HepG2 (cell line): ENCODE measurements at regions not wholly inside any gene's neighbourhood (a gene's known extent, or its start where the extent isn't known, plus 50 kb on each side); places are given as distances from the start of the nearest gene placed in this dataset.

ENCODE experiments used
- ATAC-seq: fragments of 200-7000 bp; cut with Tn5 transposase; 3 replicates; pipeline ENCODE4 v1.9.1; 2020; ENCODE audit warnings: mild to moderate bottlenecking, moderate library complexity
- BruUV-seq: library from RNA; stranded (reverse); fragments of 400-500 nt; replicated peaks from 2 replicates; lab custom pipeline; 2021; lab: Mats Ljungman, UMichigan
- CTCF ChIA-PET: fragments of 300-600 bp; formaldehyde crosslinking; extraction: SDS; loops from one replicate; lab custom pipeline; 2021; ENCODE audit warnings: low total read pairs, inconsistent platforms, low intra/inter-chr PET ratio; lab: Yijun Ruan, JAX
- POLR2A ChIA-PET: fragments of 350-600 bp; sonication (Branson Sonifier 250); formaldehyde crosslinking; loops from one replicate; lab custom pipeline; 2020; ENCODE audit warnings: antibody characterized with exemption, inconsistent platforms; lab: Yijun Ruan, JAX
- DNase-seq: peaks from one replicate; pipeline ENCODE4 v3.0.0-alpha.2; 2015; ENCODE audit warnings: low spot score
- FAIRE-seq: peaks from 3 replicates; lab custom pipeline; 2011; peaks lifted over from hg19 to GRCh38; lab: Jason Lieb, UNC
- H2AFZ ChIP-seq: one replicate; pipeline ENCODE4 v1.6.1; 2011; ENCODE audit warnings: low read length, inconsistent platforms
- H3K27ac ChIP-seq: fragments of 300-600 bp; 3 replicates; pipeline ENCODE4 v1.8.0; 2011; ENCODE audit warnings: mixed run types, mild to moderate bottlenecking, mixed read lengths, low read length, inconsistent platforms; ENCODE audit not compliant: insufficient read depth; ENCODE audit errors: extremely low read length
- H3K27me3 ChIP-seq, 2 experiments: fragments of 200-600 bp in 1 of 2; 2 replicates in 1 of 2; 3 replicates in 1 of 2; pipeline versions ENCODE4 v1.6.0 to v1.8.0; 2011; ENCODE audit warnings: low read length in 2 of 2, mild to moderate bottlenecking in 2 of 2, moderate library complexity in 2 of 2, inconsistent platforms in 1 of 2; ENCODE audit not compliant: insufficient read depth in 2 of 2, control insufficient read depth in 1 of 2
- H3K36me3 ChIP-seq, 2 experiments: fragments of 200-600 bp in 1 of 2; replicated peaks in 1 of 2; 2 replicates in 1 of 2; 3 replicates in 1 of 2; pipeline versions ENCODE4 v1.5.1 to v1.8.0; 2011; ENCODE audit warnings: low read length in 2 of 2, inconsistent platforms in 1 of 2; ENCODE audit not compliant: insufficient read depth in 2 of 2, control insufficient read depth in 1 of 2
- H3K4me1 ChIP-seq: 2 replicates; pipeline ENCODE4 v1.5.1; 2012; ENCODE audit warnings: low read length, inconsistent platforms; ENCODE audit not compliant: insufficient read depth
- H3K4me2 ChIP-seq: 2 replicates; pipeline ENCODE4 v1.6.0; 2011; ENCODE audit warnings: low read depth, low read length, inconsistent platforms
- H3K4me3 ChIP-seq, 3 experiments: fragments of 200-600 bp in 1 of 3; sonication (generic), shearing (Covaris generic) in 1 of 3; replicated peaks in 1 of 3; 2 replicates each; pipeline ENCODE4 v1.5.1; 2011 to 2016; ENCODE audit warnings: low read length in 3 of 3, inconsistent platforms in 2 of 3, low read depth in 2 of 3, mild to moderate bottlenecking in 2 of 3, control low read depth in 1 of 3, mixed read lengths in 1 of 3; ENCODE audit not compliant: insufficient read depth in 1 of 3
- H3K79me2 ChIP-seq: one replicate; pipeline ENCODE4 v1.6.1; 2011; ENCODE audit warnings: low read length, inconsistent platforms; ENCODE audit not compliant: insufficient read depth
- H3K9ac ChIP-seq: 2 replicates; pipeline ENCODE4 v1.6.0; 2011; ENCODE audit warnings: mild to moderate bottlenecking, low read depth, low read length, inconsistent platforms; ENCODE audit not compliant: insufficient read depth
- H3K9me3 ChIP-seq: 2 replicates; pipeline ENCODE4 v1.5.1; 2012; ENCODE audit warnings: mild to moderate bottlenecking, low read length
- H4K20me1 ChIP-seq: 2 replicates; pipeline ENCODE4 v1.6.0; 2011; ENCODE audit warnings: inconsistent platforms, mild to moderate bottlenecking, low read length, moderate library complexity; ENCODE audit not compliant: insufficient read depth
- BCL3 ChIP-seq: sonication (generic); formaldehyde crosslinking; IDR thresholded peaks from 2 replicates; pipeline ENCODE4 v1.5.1; 2020; ENCODE audit warnings: mild to moderate bottlenecking, missing genetic modification reagents, moderate library complexity
- DNMT3B ChIP-seq: conservative IDR thresholded peaks from 2 replicates; pipeline ENCODE4 v1.6.1; 2016; ENCODE audit warnings: missing biosample characterization, control low read depth
- ELF3 ChIP-seq: IDR thresholded peaks from 2 replicates; pipeline ENCODE4 v1.6.1; 2016; ENCODE audit warnings: missing genetic modification reagents, missing compliant biosample characterization
- GATA4 ChIP-seq: sonication (generic); IDR thresholded peaks from 2 replicates; pipeline ENCODE4 v1.6.1; 2016; ENCODE audit warnings: antibody characterized with exemption, low read depth, borderline replicate concordance
- MIER2 ChIP-seq: IDR thresholded peaks from 2 replicates; pipeline ENCODE4 v1.6.1; 2016; ENCODE audit warnings: missing biosample characterization, missing genetic modification reagents
- MXD3 ChIP-seq: IDR thresholded peaks from 2 replicates; pipeline ENCODE4 v1.6.1; 2016; ENCODE audit warnings: mild to moderate bottlenecking, missing biosample characterization, missing genetic modification reagents
- NCOA1 ChIP-seq: sonication (generic); formaldehyde crosslinking; IDR thresholded peaks from 2 replicates; pipeline ENCODE4 v1.9.0; 2021; ENCODE audit warnings: missing genetic modification reagents
- PLRG1 ChIP-seq: fragments of 450-650 bp; conservative IDR thresholded peaks from 2 replicates; pipeline ENCODE4 v1.6.1; 2016
- RFX3 ChIP-seq: IDR thresholded peaks from 2 replicates; pipeline ENCODE4 v1.6.1; 2016; ENCODE audit warnings: missing biosample characterization, missing genetic modification reagents
- SAP130 ChIP-seq: IDR thresholded peaks from 2 replicates; pipeline ENCODE4 v1.6.1; 2016; ENCODE audit warnings: low read depth
- SRY ChIP-seq: sonication (generic); formaldehyde crosslinking; IDR thresholded peaks from 2 replicates; pipeline ENCODE4 v1.8.0; 2022; ENCODE audit warnings: mild to moderate bottlenecking, missing genetic modification reagents
- SSRP1 ChIP-seq: IDR thresholded peaks from 2 replicates; pipeline ENCODE4 v1.6.1; 2016; ENCODE audit warnings: control low read depth
- THAP11 ChIP-seq: IDR thresholded peaks from 2 replicates; pipeline ENCODE4 v1.6.1; 2016; ENCODE audit warnings: missing biosample characterization, missing genetic modification reagents
- ZFP90 ChIP-seq: sonication (generic); formaldehyde crosslinking; IDR thresholded peaks from 2 replicates; pipeline ENCODE4 v1.8.0; 2022; ENCODE audit warnings: missing genetic modification reagents, mild to moderate bottlenecking, inconsistent platforms, borderline replicate concordance
- ZNF280B ChIP-seq: sonication (generic); formaldehyde crosslinking; IDR thresholded peaks from 2 replicates; pipeline ENCODE4 v1.5.0; 2020; ENCODE audit warnings: missing genetic modification reagents, mild to moderate bottlenecking, borderline replicate concordance
- ZNF672 ChIP-seq: sonication (generic); formaldehyde crosslinking; IDR thresholded peaks from 2 replicates; pipeline ENCODE4 v1.8.1; 2022; ENCODE audit warnings: missing genetic modification reagents
- ZNF781 ChIP-seq: sonication (generic); formaldehyde crosslinking; IDR thresholded peaks from 2 replicates; pipeline ENCODE4 v1.5.1; 2020; ENCODE audit warnings: borderline replicate concordance, mild to moderate bottlenecking, missing genetic modification reagents; ENCODE audit errors: not compliant biosample characterization
- WGBS: methylation state at CpG from one replicate; pipeline ENCODE4 v1.1.6; 2017; ENCODE audit warnings: low lambda C conversion rate; 5-methylcytosine and 5-hydroxymethylcytosine counted together
- in situ Hi-C: cut with HindIII; loops from 2 replicates; pipeline ENCODE4 v1.10.0; 2017; ENCODE audit warnings: low pct_unique_long_range_greater_than_20kb; ENCODE audit not compliant: extremely low pct_ligation_motif_present
- intact Hi-C: fragments of 100-400 bp; cut with micrococcal nuclease; formaldehyde crosslinking; loops from one replicate; pipeline ENCODE4 v1.10.0; 2022; ENCODE audit not compliant: unreplicated experiment

- H3K4me2 ChIP-seq = no peak overlapping the region
- no TSS peak for BruUV-seq
- no peak for FAIRE-seq
- H2AFZ ChIP-seq = no peak overlapping the region
- ChIA-PET POLR2A (no interaction called here), CTCF (no interaction called here)
- no peaks in the 10 kb centered on the region for H3K9me3 ChIP-seq
- in situ Hi-C loops = no loop called here
- intact Hi-C loops = no loop called here
- WGBS = 34% methylated on average over 3 of the region's 3 CpGs
- H3K9ac ChIP-seq = no peak overlapping the region
- no peak for DNase-seq
- H3K4me3 ChIP-seq = no peak overlapping the region
- H3K27me3 ChIP-seq = peaks cover 2 to 31% of the 10 kb centered on the region in 2 experiments; a peak in 3 of 5 replicates
- no peaks in the 10 kb centered on the region for H3K36me3 ChIP-seq
- H3K4me1 ChIP-seq = no peaks in the 10 kb centered on the region
- H3K27ac ChIP-seq = no peak overlapping the region
- H4K20me1 ChIP-seq = no peaks in the 10 kb centered on the region
- TF ChIP-seq DNMT3B (CRISPR knock-in tag) (no peak), THAP11 (CRISPR knock-in tag) (no peak), ZFP90 (CRISPR knock-in tag) (no peak), GATA4 (no peak), ELF3 (CRISPR knock-in tag) (no peak), SAP130 (CRISPR knock-in tag) (no peak), ZNF781 (CRISPR knock-in tag) (no peak)
- H3K79me2 ChIP-seq = no peaks in the 10 kb centered on the region
- no peak for ATAC-seq
These were observed 69.2 kb downstream of the TFAP2C start for GRCh38 chr20:56698297-56698696.

GRCh38 chr20:56698749-56699148 is 69.6 kb downstream of the TFAP2C start:
- no peaks in the 10 kb centered on the region for H4K20me1 ChIP-seq
- no peaks in the 10 kb centered on the region for H3K4me1 ChIP-seq
- CTCF ChIA-PET = no interaction called here
- no peak overlapping the region for H3K27ac ChIP-seq
- no peak overlapping the region for H2AFZ ChIP-seq
- 12% methylated on average over 7 of the region's 7 CpGs for WGBS
- H3K79me2 ChIP-seq = no peaks in the 10 kb centered on the region
- no peak overlapping the region for H3K9ac ChIP-seq
- no TSS peak for BruUV-seq
- H3K36me3 ChIP-seq = no peaks in the 10 kb centered on the region
- H3K27me3 ChIP-seq = peaks cover 3 to 32% of the 10 kb centered on the region in 2 experiments; a peak in 3 of 5 replicates
- POLR2A ChIA-PET = no interaction called here
- in situ Hi-C loops = no loop called here
- ATAC-seq (no peak), DNase-seq (no peak), FAIRE-seq (no peak)
- H3K4me3 ChIP-seq = no peak overlapping the region
- intact Hi-C loops = no loop called here
- no peak overlapping the region for H3K4me2 ChIP-seq
- no peaks in the 10 kb centered on the region for H3K9me3 ChIP-seq
- TF ChIP-seq SSRP1 = no peak
- no peak for TF ChIP-seq ZNF280B (CRISPR knock-in tag)
- no peak for TF ChIP-seq NCOA1 (CRISPR knock-in tag)
- no peak for TF ChIP-seq MIER2 (CRISPR knock-in tag)
- TF ChIP-seq PLRG1 = no peak
- TF ChIP-seq BCL3 (CRISPR knock-in tag) = no peak
- TF ChIP-seq MXD3 (CRISPR knock-in tag) = no peak
- no peak for TF ChIP-seq RFX3 (CRISPR knock-in tag)
- TF ChIP-seq SRY = no peak
- TF ChIP-seq ZNF672 (CRISPR knock-in tag) = no peak
- no peak for TF ChIP-seq SAP130 (CRISPR knock-in tag)
